OCI-LY1 (cell line): ENCODE measurements at regions not wholly inside any gene's neighbourhood (a gene's known extent, or its start where the extent isn't known, plus 50 kb on each side); places are given as distances from the start of the nearest gene placed in this dataset.

ENCODE experiments used
- CTCF ChIP-seq: fragments of 200-600 bp; sonication (generic), shearing (Covaris generic); IDR thresholded peaks from 2 replicates; pipeline ENCODE4 v1.5.1; 2017; ENCODE audit warnings: mild to moderate bottlenecking, antibody characterized with exemption, low read length, moderate library complexity, mixed read lengths
- EZH2 ChIP-seq: fragments of 200-600 bp; sonication (generic), shearing (Covaris generic); IDR thresholded peaks from 2 replicates; pipeline ENCODE4 v1.8.0; 2017; ENCODE audit warnings: borderline replicate concordance, mixed run types, mild to moderate bottlenecking, antibody characterized with exemption, low read length, moderate library complexity, mixed read lengths

GRCh38 chr13:89577301-89577700, 1770.2 kb upstream of the MIR17HG start:
- TF ChIP-seq CTCF (no peak), EZH2 (no peak)
